IMR-90 (cell line): ENCODE measurements at regions not wholly inside any gene's neighbourhood (a gene's known extent, or its start where the extent isn't known, plus 50 kb on each side); places are given as distances from the start of the nearest gene placed in this dataset.

ENCODE experiments used
- ATAC-seq: fragments of 200-7000 bp; cut with Tn5 transposase; 2 replicates; pipeline ENCODE4 v1.9.1; 2020; ENCODE audit warnings: low read depth, mild to moderate bottlenecking, moderate library complexity
- BruUV-seq: library from RNA; stranded (reverse); fragments of 400-500 nt; replicated peaks from 2 replicates; lab custom pipeline; 2021; lab: Mats Ljungman, UMichigan
- CTCF ChIA-PET: fragments of 300-600 bp; formaldehyde crosslinking; extraction: SDS; loops from one replicate; lab custom pipeline; 2021; ENCODE audit warnings: antibody characterized with exemption; lab: Yijun Ruan, JAX
- POLR2A ChIA-PET: fragments of 300-600 bp; sonication (Branson Sonifier 250); formaldehyde crosslinking; loops from one replicate; lab custom pipeline; 2022; ENCODE audit warnings: antibody characterized with exemption; ENCODE audit not compliant: unreplicated experiment; lab: Charles Lee
- DNase-seq: peaks from one replicate; pipeline ENCODE4 v3.0.0; 2013
- H2AFZ ChIP-seq: replicated peaks from 2 replicates; pipeline ENCODE3; 2013; ENCODE audit warnings: low read length, mild to moderate bottlenecking; ENCODE audit not compliant: poor library complexity
- H2AK5ac ChIP-seq: 2 replicates; pipeline ENCODE4 v1.6.1; 2013; ENCODE audit warnings: low read depth, low read length, inconsistent platforms
- H2AK9ac ChIP-seq: replicated peaks from 2 replicates; pipeline ENCODE3; 2013; ENCODE audit warnings: mild to moderate bottlenecking, low read depth, low read length, moderate library complexity; ENCODE audit not compliant: poor library complexity
- H2BK120ac ChIP-seq: 2 replicates; pipeline ENCODE4 v1.6.1; 2013; ENCODE audit warnings: low read depth, low read length, inconsistent platforms
- H2BK15ac ChIP-seq: 3 replicates; pipeline ENCODE4 v1.6.1; 2013; ENCODE audit warnings: low read depth, low read length, inconsistent platforms
- H2BK20ac ChIP-seq: 2 replicates; pipeline ENCODE4 v1.6.1; 2013; ENCODE audit warnings: low read depth, mild to moderate bottlenecking, inconsistent platforms, low read length, moderate library complexity
- H2BK5ac ChIP-seq: 2 replicates; pipeline ENCODE4 v1.6.1; 2013; ENCODE audit warnings: mild to moderate bottlenecking, low read depth, low read length, inconsistent platforms; ENCODE audit not compliant: poor library complexity, severe bottlenecking
- H3K14ac ChIP-seq: replicated peaks from 2 replicates; pipeline ENCODE4 v1.6.1; 2013; ENCODE audit warnings: low read depth, low read length, inconsistent platforms
- H3K18ac ChIP-seq: 2 replicates; pipeline ENCODE4 v1.6.1; 2013; ENCODE audit warnings: low read depth, low read length, control low read depth
- H3K23ac ChIP-seq: 2 replicates; pipeline ENCODE4 v1.6.1; 2013; ENCODE audit warnings: low read depth, low read length, inconsistent platforms
- H3K27ac ChIP-seq: 2 replicates; pipeline ENCODE4 v1.5.1; 2013; ENCODE audit warnings: mild to moderate bottlenecking, control low read depth, low read length; ENCODE audit not compliant: insufficient read depth
- H3K27me3 ChIP-seq: 2 replicates; pipeline ENCODE4 v1.6.1; 2013; ENCODE audit warnings: low read length; ENCODE audit not compliant: control insufficient read depth, insufficient read depth
- H3K36me3 ChIP-seq: 2 replicates; pipeline ENCODE4 v1.6.1; 2013; ENCODE audit warnings: low read length, mixed read lengths; ENCODE audit not compliant: control insufficient read depth, insufficient read depth
- H3K4ac ChIP-seq: 2 replicates; pipeline ENCODE4 v1.6.1; 2013; ENCODE audit warnings: low read depth, low read length, inconsistent platforms
- H3K4me1 ChIP-seq: 2 replicates; pipeline ENCODE4 v1.6.1; 2013; ENCODE audit warnings: low read length, mixed read lengths; ENCODE audit not compliant: control insufficient read depth, insufficient read depth
- H3K4me2 ChIP-seq: 2 replicates; pipeline ENCODE4 v1.6.1; 2013; ENCODE audit warnings: low read depth, mild to moderate bottlenecking, control low read depth, low read length, moderate library complexity
- H3K4me3 ChIP-seq: 2 replicates; pipeline ENCODE4 v1.5.1; 2013; ENCODE audit warnings: low read depth, mild to moderate bottlenecking, control low read depth, low read length, moderate library complexity; ENCODE audit not compliant: insufficient read depth
- H3K56ac ChIP-seq: 2 replicates; pipeline ENCODE4 v1.6.1; 2013; ENCODE audit warnings: low read length, inconsistent platforms; ENCODE audit not compliant: insufficient read depth; ENCODE audit errors: extremely low read depth
- H3K79me1 ChIP-seq, 2 experiments: 2 replicates each; pipeline ENCODE4 v1.6.1; 2013; ENCODE audit warnings: low read length in 2 of 2, inconsistent platforms in 1 of 2, low read depth in 1 of 2
- H3K9ac ChIP-seq: 2 replicates; pipeline ENCODE4 v1.6.1; 2013; ENCODE audit warnings: low read depth, low read length, control low read depth
- H3K9me1 ChIP-seq: 2 replicates; pipeline ENCODE4 v1.6.1; 2013; ENCODE audit warnings: low read length, inconsistent platforms; ENCODE audit not compliant: insufficient read depth
- H3K9me3 ChIP-seq: 2 replicates; pipeline ENCODE4 v1.6.1; 2013; ENCODE audit warnings: low read length; ENCODE audit not compliant: control insufficient read depth, insufficient read depth
- H4K20me1 ChIP-seq: 2 replicates; pipeline ENCODE4 v1.6.1; 2013; ENCODE audit warnings: low read length, inconsistent platforms; ENCODE audit not compliant: insufficient read depth
- H4K5ac ChIP-seq: 2 replicates; pipeline ENCODE4 v1.6.1; 2013; ENCODE audit warnings: mild to moderate bottlenecking, low read depth, low read length, control low read depth
- H4K8ac ChIP-seq, 2 experiments: 2 replicates each; pipeline ENCODE4 v1.6.1; 2013; ENCODE audit warnings: low read depth in 2 of 2, low read length in 2 of 2, control low read depth in 1 of 2, inconsistent platforms in 1 of 2
- H4K91ac ChIP-seq: 2 replicates; pipeline ENCODE4 v1.6.1; 2013; ENCODE audit warnings: low read depth, low read length, inconsistent platforms; ENCODE audit not compliant: insufficient read depth
- BHLHE40 ChIP-seq: fragments of 150-350 bp; IDR thresholded peaks from 2 replicates; pipeline ENCODE4 v1.6.1; 2016; ENCODE audit warnings: mild to moderate bottlenecking, low read depth, low read length
- CEBPB ChIP-seq: IDR thresholded peaks from 2 replicates; pipeline ENCODE4 v1.6.1; 2012; ENCODE audit warnings: low read depth, low read length, improper control_type of control experiment
- CHD1 ChIP-seq: IDR thresholded peaks from 2 replicates; pipeline ENCODE4 v1.6.1; 2012; ENCODE audit warnings: low read depth, low read length, improper control_type of control experiment
- ELK1 ChIP-seq: fragments of 150-350 bp; IDR thresholded peaks from 2 replicates; pipeline ENCODE4 v1.6.1; 2016; ENCODE audit warnings: low read depth, mild to moderate bottlenecking, low read length, moderate library complexity, borderline replicate concordance
- FOS ChIP-seq: fragments of 150-350 bp; IDR thresholded peaks from 2 replicates; pipeline ENCODE4 v1.6.1; 2016; ENCODE audit warnings: low read depth, low read length
- MAFK ChIP-seq: IDR thresholded peaks from 2 replicates; pipeline ENCODE4 v1.6.1; 2012; ENCODE audit warnings: low read depth, low read length, improper control_type of control experiment
- MAZ ChIP-seq: IDR thresholded peaks from 2 replicates; pipeline ENCODE4 v1.6.1; 2012; ENCODE audit warnings: low read depth, mild to moderate bottlenecking, low read length, improper control_type of control experiment, moderate library complexity, borderline replicate concordance
- MXI1 ChIP-seq: IDR thresholded peaks from 2 replicates; pipeline ENCODE4 v1.6.1; 2012; ENCODE audit warnings: low read depth, mild to moderate bottlenecking, low read length, moderate library complexity, borderline replicate concordance
- NFE2L2 ChIP-seq: fragments of 150-350 bp; IDR thresholded peaks from 2 replicates; pipeline ENCODE4 v1.6.1; 2016; ENCODE audit warnings: low read depth, mild to moderate bottlenecking, low read length
- POLR2A ChIP-seq: IDR thresholded peaks from 2 replicates; pipeline ENCODE4 v1.6.1; 2012; ENCODE audit warnings: mild to moderate bottlenecking, low read depth, low read length
- RAD21 ChIP-seq: IDR thresholded peaks from 2 replicates; pipeline ENCODE4 v1.6.1; 2012; ENCODE audit warnings: low read length, improper control_type of control experiment
- RCOR1 ChIP-seq: IDR thresholded peaks from 2 replicates; pipeline ENCODE4 v1.6.1; 2012; ENCODE audit warnings: mild to moderate bottlenecking, low read length, improper control_type of control experiment; ENCODE audit not compliant: insufficient replicate concordance
- RFX5 ChIP-seq: IDR thresholded peaks from 2 replicates; pipeline ENCODE4 v1.8.0; 2012; ENCODE audit warnings: low read depth, mild to moderate bottlenecking, low read length, moderate library complexity
- SMC3 ChIP-seq: fragments of 150-350 bp; IDR thresholded peaks from 2 replicates; pipeline ENCODE4 v1.6.1; 2016; ENCODE audit warnings: low read depth, mild to moderate bottlenecking, antibody characterized with exemption, low read length, moderate library complexity
- dilution Hi-C: fragments of 300-500 bp; cut with HindIII; formaldehyde crosslinking; loops from one replicate; pipeline ENCODE4 v1.14.3; 2018; ENCODE audit warnings: low sequenced_read_pairs; ENCODE audit not compliant: unreplicated experiment
- in situ Hi-C: fragments of 300-500 bp; cut with MboI; formaldehyde crosslinking; loops from 3 replicates; pipeline ENCODE4 v1.14.3; 2019; ENCODE audit warnings: low sequenced_read_pairs, inconsistent platforms, mixed read lengths
- intact Hi-C: fragments of 100-400 bp; cut with micrococcal nuclease; formaldehyde crosslinking; loops from 2 replicates; pipeline ENCODE4 v1.10.0; 2022
- TF ChIP-seq, protein P1 (sequence below): conservative IDR thresholded peaks from 2 replicates; pipeline ENCODE4 v1.5.1; 2012; ENCODE audit warnings: mild to moderate bottlenecking, low read depth, low read length, improper control_type of control experiment
- TF ChIP-seq, protein P2 (sequence below): fragments of 150-350 bp; IDR thresholded peaks from 2 replicates; pipeline ENCODE4 v1.6.1; 2017; ENCODE audit warnings: mild to moderate bottlenecking, antibody characterized with exemption, low read length, low read depth

- H3K23ac ChIP-seq, result no peak overlapping the region
- H3K27ac ChIP-seq, result no peak overlapping the region
- in situ Hi-C loops (no loop called here), dilution Hi-C loops (no loop called here), intact Hi-C loops (no loop called here)
- H4K8ac ChIP-seq, result no peak overlapping the region
- ChIA-PET POLR2A (no interaction called here), CTCF (no interaction called here)
- no peak overlapping the region for H3K4ac ChIP-seq
- no peak overlapping the region for H2BK20ac ChIP-seq
- no peak overlapping the region for H3K4me3 ChIP-seq
- H2AK9ac ChIP-seq, result no peak overlapping the region
- no peak for ATAC-seq
- DNase-seq, result no peak
- no peak overlapping the region for H3K56ac ChIP-seq
- H3K4me2 ChIP-seq, result no peak overlapping the region
- TF ChIP-seq CEBPB (no peak), POLR2A (no peak), SMC3 (no peak), BHLHE40 (no peak), NFE2L2 (no peak), ELK1 (no peak), CHD1 (no peak), MAZ (no peak), RAD21 (no peak), MXI1 (no peak), MAFK (no peak), FOS (no peak), RFX5 (no peak), RCOR1 (no peak)
- TF ChIP-seq, protein P1, sequence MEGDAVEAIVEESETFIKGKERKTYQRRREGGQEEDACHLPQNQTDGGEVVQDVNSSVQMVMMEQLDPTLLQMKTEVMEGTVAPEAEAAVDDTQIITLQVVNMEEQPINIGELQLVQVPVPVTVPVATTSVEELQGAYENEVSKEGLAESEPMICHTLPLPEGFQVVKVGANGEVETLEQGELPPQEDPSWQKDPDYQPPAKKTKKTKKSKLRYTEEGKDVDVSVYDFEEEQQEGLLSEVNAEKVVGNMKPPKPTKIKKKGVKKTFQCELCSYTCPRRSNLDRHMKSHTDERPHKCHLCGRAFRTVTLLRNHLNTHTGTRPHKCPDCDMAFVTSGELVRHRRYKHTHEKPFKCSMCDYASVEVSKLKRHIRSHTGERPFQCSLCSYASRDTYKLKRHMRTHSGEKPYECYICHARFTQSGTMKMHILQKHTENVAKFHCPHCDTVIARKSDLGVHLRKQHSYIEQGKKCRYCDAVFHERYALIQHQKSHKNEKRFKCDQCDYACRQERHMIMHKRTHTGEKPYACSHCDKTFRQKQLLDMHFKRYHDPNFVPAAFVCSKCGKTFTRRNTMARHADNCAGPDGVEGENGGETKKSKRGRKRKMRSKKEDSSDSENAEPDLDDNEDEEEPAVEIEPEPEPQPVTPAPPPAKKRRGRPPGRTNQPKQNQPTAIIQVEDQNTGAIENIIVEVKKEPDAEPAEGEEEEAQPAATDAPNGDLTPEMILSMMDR, result no peak
- TF ChIP-seq, protein P2, sequence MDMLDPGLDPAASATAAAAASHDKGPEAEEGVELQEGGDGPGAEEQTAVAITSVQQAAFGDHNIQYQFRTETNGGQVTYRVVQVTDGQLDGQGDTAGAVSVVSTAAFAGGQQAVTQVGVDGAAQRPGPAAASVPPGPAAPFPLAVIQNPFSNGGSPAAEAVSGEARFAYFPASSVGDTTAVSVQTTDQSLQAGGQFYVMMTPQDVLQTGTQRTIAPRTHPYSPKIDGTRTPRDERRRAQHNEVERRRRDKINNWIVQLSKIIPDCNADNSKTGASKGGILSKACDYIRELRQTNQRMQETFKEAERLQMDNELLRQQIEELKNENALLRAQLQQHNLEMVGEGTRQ, result no peak
- H3K14ac ChIP-seq, result no peak overlapping the region
- H4K5ac ChIP-seq, result no peak overlapping the region
- H3K79me1 ChIP-seq, result no peaks in the 10 kb centered on the region
- H3K4me1 ChIP-seq, result no peaks in the 10 kb centered on the region
- no peak overlapping the region for H3K18ac ChIP-seq
- H3K9ac ChIP-seq, result no peak overlapping the region
- no peak overlapping the region for H2BK15ac ChIP-seq
- no TSS peak for BruUV-seq
- no peak overlapping the region for H2AFZ ChIP-seq
- H3K27me3 ChIP-seq, result no peaks in the 10 kb centered on the region
- no peak overlapping the region for H2BK120ac ChIP-seq
- no peaks in the 10 kb centered on the region for H4K20me1 ChIP-seq
- no peaks in the 10 kb centered on the region for H3K36me3 ChIP-seq
- H2BK5ac ChIP-seq, result no peak overlapping the region
- H2AK5ac ChIP-seq, result no peak overlapping the region
- no peaks in the 10 kb centered on the region for H3K9me3 ChIP-seq
- H3K9me1 ChIP-seq, result no peaks in the 10 kb centered on the region
- no peak overlapping the region for H4K91ac ChIP-seq
Observed at GRCh38 chr11:37088573-37088910, 490.5 kb upstream of the RAG2 start.
